Gastrocnemius medialis (tissue), 4 donors: ENCODE measurements at regions not wholly inside any gene's neighbourhood (a gene's known extent, or its start where the extent isn't known, plus 50 kb on each side); places are given as distances from the start of the nearest gene placed in this dataset.

Source experiments
- CTCF ChIP-seq, 5 experiments: fragments of 450-650 bp in 3 of 5; fragments of 200-600 bp in 2 of 5; sonication (generic) in 2 of 5; IDR thresholded peaks in 4 of 5; conservative IDR thresholded peaks in 1 of 5; 1 replicate in 4 of 5; 2 replicates in 1 of 5; pipeline ENCODE4 v1.5.1; 2016 to 2019; ENCODE audit warnings: antibody characterized with exemption in 5 of 5, mild to moderate bottlenecking in 3 of 5, moderate library complexity in 3 of 5
- POLR2A ChIP-seq, 2 donors: fragments of 450-650 bp; IDR thresholded peaks; one replicate each; pipeline ENCODE4 v1.6.1; 2017; ENCODE audit warnings: antibody characterized with exemption in 2 of 2, mild to moderate bottlenecking in 2 of 2, moderate library complexity in 2 of 2

- no peak for TF ChIP-seq CTCF (IDR thresholded peaks at IDR 0.05 in 4 of 5, conservative IDR thresholded peaks at IDR 0.05 in 1 of 5)
- TF ChIP-seq POLR2A (IDR thresholded peaks at IDR 0.05): no peak
Measured at GRCh38 chr2:64291181-64291580, 147.0 kb upstream of the PELI1 start.
